ENCODE measurements at regions not wholly inside any gene's neighbourhood (a gene's known extent, or its start where the extent isn't known, plus 50 kb on each side); places are given as distances from the start of the nearest gene placed in this dataset.

GRCh38 chr10:63744060-63744941, 223.1 kb downstream of the REEP3 start:
- no peak for DNase-seq (ENCODE audit: low read depth, low spot score)

DNA sequence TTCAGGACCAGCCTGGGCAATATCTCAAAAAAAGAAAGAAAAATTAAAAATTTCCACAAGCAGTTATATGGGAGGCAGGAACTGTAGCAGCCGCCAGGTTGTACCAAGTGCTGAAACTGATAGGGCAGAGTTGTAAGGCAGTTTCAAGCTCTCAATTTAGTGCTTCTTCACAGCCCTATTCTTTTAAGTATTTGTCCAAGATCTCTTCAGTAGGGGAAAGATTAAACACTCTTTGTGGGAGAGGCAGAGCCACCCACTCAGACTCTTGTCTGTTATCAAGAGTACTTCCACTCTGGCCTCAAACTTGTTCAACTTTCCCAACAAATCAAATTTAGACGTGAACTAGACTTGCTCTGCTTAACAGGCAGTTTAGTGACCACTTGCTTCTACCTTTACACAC, 228.7 kb downstream of the REEP3 start:
- no peak for DNase-seq (ENCODE audit: low read depth, low spot score)

GRCh38 chr10:63751836-63752235, 230.6 kb downstream of the REEP3 start:
- no peak for DNase-seq (ENCODE audit: low read depth, low spot score)

- DNase-seq (ENCODE audit: low read depth, low spot score), result no peak
Measured at GRCh38 chr10:63752318-63752717, 231.1 kb downstream of the REEP3 start.

- no peak for DNase-seq (ENCODE audit: low read depth, low spot score)
Measured at GRCh38 chr10:63753808-63754207, 232.6 kb downstream of the REEP3 start.

GRCh38 chr10:63755441-63755840, 234.2 kb downstream of the REEP3 start:
- DNase-seq (ENCODE audit: low read depth, low spot score), result no peak

DNA sequence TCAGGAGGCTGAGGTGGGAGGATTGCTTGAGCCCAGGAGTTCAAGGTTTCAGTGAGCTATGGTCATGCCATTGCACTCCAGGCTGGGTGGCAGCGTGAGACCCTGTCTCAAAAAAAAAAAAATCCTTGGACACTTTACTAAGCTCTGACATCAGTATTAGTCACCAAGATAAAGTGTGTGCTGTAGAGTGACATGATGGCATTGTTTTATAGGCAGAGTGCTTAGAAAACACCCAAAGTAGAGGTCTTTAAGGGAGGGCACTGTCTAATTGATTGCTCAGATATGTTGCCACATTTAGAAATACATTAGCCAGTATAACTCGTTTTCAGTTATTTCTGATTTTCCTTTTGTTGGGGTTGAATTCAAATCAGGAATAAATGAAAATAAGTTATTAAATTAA, 235.9 kb downstream of the REEP3 start:
- no peak for DNase-seq (ENCODE audit: low read depth, low spot score)

- DNase-seq (ENCODE audit: low read depth, low spot score), result no peak
Measured at GRCh38 chr10:63758080-63758479, 236.9 kb downstream of the REEP3 start.

DNA sequence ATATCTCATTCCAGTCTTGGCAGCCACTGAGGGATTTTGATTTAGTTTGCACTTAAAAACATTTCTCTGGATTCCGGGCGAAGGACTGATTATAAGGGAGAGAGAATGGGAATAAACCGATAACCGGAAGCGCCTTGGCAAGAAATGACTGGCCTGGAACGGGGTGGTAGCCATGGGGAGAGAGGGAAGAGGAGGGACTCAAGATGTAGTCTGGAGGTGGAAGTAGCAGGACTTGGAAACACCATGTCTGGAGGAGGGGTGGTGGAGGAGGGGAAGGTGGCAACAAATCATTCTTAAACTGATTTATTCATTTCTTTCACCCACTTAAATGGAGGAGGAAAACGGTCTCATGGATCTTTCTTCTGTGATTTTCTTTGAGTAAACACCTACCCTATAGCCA, 238.1 kb downstream of the REEP3 start:
- DNase-seq (ENCODE audit: low read depth, low spot score), result no peak

GRCh38 chr10:63760034-63760707, 239.0 kb downstream of the REEP3 start:
- DNase-seq (ENCODE audit: low read depth, low spot score), result no peak

DNA sequence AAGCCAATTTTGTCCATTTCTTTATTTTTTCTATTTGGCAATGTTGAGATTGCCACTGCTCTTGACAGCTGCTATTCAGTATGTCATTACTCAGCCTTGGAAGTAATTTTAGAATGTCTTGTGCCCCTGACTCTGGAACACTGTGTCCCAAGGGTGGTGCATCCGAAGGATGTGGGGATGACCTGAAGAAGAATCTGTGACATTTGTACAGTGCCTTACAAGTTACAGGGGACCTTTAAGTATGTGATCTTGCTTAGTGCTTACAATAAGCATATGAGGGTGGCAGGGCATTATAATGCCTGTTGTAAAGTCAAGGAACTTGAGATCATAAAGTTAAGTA, 239.5 kb downstream of the REEP3 start:
- DNase-seq (ENCODE audit: low read depth, low spot score), result no peak

GRCh38 chr10:63761243-63761642, 240.0 kb downstream of the REEP3 start:
- no peak for DNase-seq (ENCODE audit: low read depth, low spot score)

- DNase-seq (ENCODE audit: low read depth, low spot score), result no peak
Measured at GRCh38 chr10:63763744-63764143, 242.5 kb downstream of the REEP3 start.

GRCh38 chr10:63765126-63765525, 243.9 kb downstream of the REEP3 start:
- no peak for DNase-seq (ENCODE audit: low read depth, low spot score)

DNA sequence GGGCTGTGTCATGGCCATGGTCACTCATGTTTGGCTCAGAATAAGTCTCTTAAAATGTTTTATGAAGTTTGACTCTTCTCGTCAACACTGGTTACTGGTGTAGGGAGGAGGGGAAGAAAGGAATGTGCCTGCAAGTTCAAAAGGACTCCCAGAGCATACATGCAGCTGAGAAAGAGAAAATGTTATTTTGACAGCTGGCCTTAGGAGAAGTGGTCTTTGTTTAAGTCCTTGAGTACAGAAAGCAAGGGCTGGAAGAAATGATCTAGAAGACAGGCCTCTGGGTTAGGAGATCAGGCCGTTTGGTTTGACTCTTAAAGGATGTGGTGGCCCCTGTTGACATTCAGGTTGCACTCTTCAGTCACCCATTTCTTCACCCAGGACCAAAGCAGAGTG, 245.5 kb downstream of the REEP3 start:
- DNase-seq (ENCODE audit: low read depth, low spot score), result no peak

GRCh38 chr10:63767138-63767801, 246.1 kb downstream of the REEP3 start:
- DNase-seq (ENCODE audit: low read depth, low spot score), result no peak

- no peak for DNase-seq (ENCODE audit: low read depth, low spot score)
Measured at GRCh38 chr10:63769367-63769766, 248.2 kb downstream of the REEP3 start.

- no peak for DNase-seq (ENCODE audit: low read depth, low spot score)
Measured at GRCh38 chr10:63770523-63770922, 249.3 kb downstream of the REEP3 start.

DNA sequence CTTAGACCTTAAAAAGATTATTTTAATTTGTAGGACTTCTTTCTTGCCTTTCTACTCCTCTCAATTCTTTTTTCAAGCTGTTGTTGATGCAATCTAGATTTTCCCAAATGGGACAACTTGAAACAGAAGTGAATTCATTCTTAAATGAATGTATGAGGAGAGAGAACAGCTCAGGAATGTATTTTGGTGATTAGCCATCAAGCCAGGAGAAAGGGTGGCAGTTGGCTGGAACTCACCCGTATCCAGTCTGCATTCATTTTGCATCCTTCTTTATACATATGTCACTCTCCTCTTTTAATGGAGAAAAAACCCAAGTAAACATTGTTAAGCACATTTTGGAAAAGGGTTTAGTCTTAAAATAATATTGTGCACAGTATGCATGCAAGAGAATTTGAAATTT, 251.3 kb downstream of the REEP3 start:
- DNase-seq (ENCODE audit: low read depth, low spot score), result no peak

- DNase-seq (ENCODE audit: low read depth, low spot score), result no peak
Measured at GRCh38 chr10:63773106-63773505, 251.9 kb downstream of the REEP3 start.

DNA sequence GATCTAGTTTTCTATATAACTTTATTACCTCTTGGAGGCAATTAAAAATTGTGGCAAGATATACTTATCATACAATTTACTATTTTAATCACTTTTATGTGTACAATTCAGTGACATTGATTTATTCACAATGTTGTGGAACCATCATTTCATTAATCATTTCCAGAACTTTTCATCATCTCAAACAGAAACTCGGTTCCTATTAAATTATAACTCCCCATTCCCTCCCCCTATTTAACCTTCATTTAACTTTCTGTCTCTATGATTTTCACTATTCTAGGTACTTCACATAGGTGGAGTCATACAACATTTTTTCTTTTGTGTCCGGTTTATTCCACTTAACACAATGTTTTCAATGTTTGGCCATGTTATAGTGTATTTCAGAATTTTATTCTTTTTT, 252.8 kb downstream of the REEP3 start:
- no peak for DNase-seq (ENCODE audit: low read depth, low spot score)

GRCh38 chr10:63780101-63780500, 258.9 kb downstream of the REEP3 start:
- DNase-seq (ENCODE audit: low read depth, low spot score), result no peak

GRCh38 chr10:63781226-63781625, 260.0 kb downstream of the REEP3 start:
- no peak for DNase-seq (ENCODE audit: low read depth, low spot score)
